OCI-LY3 (cell line): ENCODE measurements at regions not wholly inside any gene's neighbourhood (a gene's known extent, or its start where the extent isn't known, plus 50 kb on each side); places are given as distances from the start of the nearest gene placed in this dataset.

ENCODE experiments used
- H2AFZ ChIP-seq: fragments of 200-600, 300-600 bp; shearing (Covaris generic); 2 replicates; pipeline ENCODE4 v1.6.0; 2014; ENCODE audit warnings: antibody characterized with exemption, low read depth, low read length
- H3K27ac ChIP-seq: fragments of 200-600, 300-600 bp; sonication (generic); 2 replicates; pipeline ENCODE4 v1.5.1; 2014; ENCODE audit warnings: mild to moderate bottlenecking, low read length, moderate library complexity, mixed read lengths
- H3K27me3 ChIP-seq: fragments of 200-600, 300-600 bp; sonication (generic); 2 replicates; pipeline ENCODE4 v1.6.1; 2014; ENCODE audit warnings: low read depth, low read length, mixed read lengths
- H3K36me3 ChIP-seq: fragments of 200-600, 300-600 bp; sonication (generic); replicated peaks from 2 replicates; pipeline ENCODE3; 2014; ENCODE audit warnings: low read depth, low read length, mixed read lengths
- H3K4me1 ChIP-seq: fragments of 300-600, 200-600 bp; sonication (generic); 2 replicates; pipeline ENCODE4 v1.6.1; 2014; ENCODE audit warnings: low read length, mixed read lengths
- H3K4me2 ChIP-seq: fragments of 200-600, 300-600 bp; sonication (generic); 2 replicates; pipeline ENCODE4 v1.6.1; 2014; ENCODE audit warnings: low read length, mixed read lengths
- H3K4me3 ChIP-seq: fragments of 300-600, 200-600 bp; sonication (generic); 2 replicates; pipeline ENCODE4 v1.5.1; 2014; ENCODE audit warnings: antibody characterized with exemption, mild to moderate bottlenecking, low read length, moderate library complexity
- H3K79me2 ChIP-seq: fragments of 300-600, 200-600 bp; shearing (Covaris generic); 2 replicates; pipeline ENCODE4 v1.6.1; 2014; ENCODE audit warnings: mild to moderate bottlenecking, low read length, mixed read lengths
- H3K9ac ChIP-seq: fragments of 300-600, 200-600 bp; shearing (Covaris generic); 2 replicates; pipeline ENCODE4 v1.6.0; 2014; ENCODE audit warnings: mild to moderate bottlenecking, low read length, moderate library complexity
- H3K9me3 ChIP-seq: fragments of 200-600, 300-600 bp; shearing (Covaris generic); 2 replicates; pipeline ENCODE4 v1.6.1; 2014; ENCODE audit warnings: low read length, mixed read lengths; ENCODE audit not compliant: insufficient read depth
- H4K20me1 ChIP-seq: fragments of 200-600, 300-600 bp; sonication (generic); 2 replicates; pipeline ENCODE4 v1.6.1; 2016; ENCODE audit warnings: low read length, mixed read lengths; ENCODE audit not compliant: insufficient read depth
- EZH2phosphoT487 ChIP-seq: fragments of 200-600 bp; shearing (Covaris generic); IDR thresholded peaks from 2 replicates; pipeline ENCODE4 v1.6.1; 2018; ENCODE audit warnings: antibody characterized with exemption, mixed run types, low read depth
- TF ChIP-seq, protein P1 (sequence below): fragments of 200-600, 300-600 bp; sonication (generic); IDR thresholded peaks from 2 replicates; pipeline ENCODE4 v1.5.1; 2014; ENCODE audit warnings: antibody characterized with exemption, low read length, low read depth

DNA sequence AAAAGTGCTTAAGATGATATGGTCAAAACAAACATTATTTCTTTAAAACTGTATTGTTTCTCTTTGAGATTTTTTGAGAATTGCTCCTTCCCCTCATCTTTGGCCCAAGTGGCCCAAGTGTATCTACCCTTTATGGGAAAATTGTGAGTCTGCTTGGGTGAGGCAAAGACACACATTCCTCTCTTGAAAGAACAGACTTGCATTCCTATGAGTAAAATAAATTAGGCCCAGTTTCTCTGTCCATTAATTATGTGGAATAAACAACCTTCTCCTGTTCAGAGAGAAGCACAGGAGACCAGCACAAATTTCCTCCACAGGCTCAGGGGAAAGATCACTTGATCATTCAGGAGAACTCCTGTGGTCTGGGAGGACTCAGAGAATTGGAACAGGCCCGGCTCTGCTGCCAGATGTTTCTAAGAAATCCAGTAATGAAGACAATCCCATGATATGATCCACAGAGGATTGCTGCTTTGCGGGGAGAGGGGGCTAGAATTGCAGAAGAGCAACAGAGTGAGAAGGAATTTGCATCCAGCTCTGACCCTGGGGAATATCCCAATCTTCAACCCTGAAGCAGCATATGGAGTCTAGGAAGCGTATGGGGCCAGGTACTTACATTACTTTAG lies 53.8 kb upstream of the BOC start:
- Histone ChIP-seq H3K79me2 (no peaks in the 10 kb centered on the region), H2AFZ (no peak overlapping the region), H3K9ac (no peak overlapping the region), H3K9me3 (no peaks in the 10 kb centered on the region), H3K27ac (no peak overlapping the region), H3K36me3 (no peaks in the 10 kb centered on the region), H3K4me3 (no peak overlapping the region), H3K4me2 (no peak overlapping the region), H4K20me1 (no peaks in the 10 kb centered on the region), H3K4me1 (peaks cover 12% of the 10 kb centered on the region), H3K27me3 (0 out of 2 replicates have a peak, but pooled peaks cover 4% of the 10 kb centered on the region)
- TF ChIP-seq EZH2phosphoT487: no peak
- TF ChIP-seq, protein P1, sequence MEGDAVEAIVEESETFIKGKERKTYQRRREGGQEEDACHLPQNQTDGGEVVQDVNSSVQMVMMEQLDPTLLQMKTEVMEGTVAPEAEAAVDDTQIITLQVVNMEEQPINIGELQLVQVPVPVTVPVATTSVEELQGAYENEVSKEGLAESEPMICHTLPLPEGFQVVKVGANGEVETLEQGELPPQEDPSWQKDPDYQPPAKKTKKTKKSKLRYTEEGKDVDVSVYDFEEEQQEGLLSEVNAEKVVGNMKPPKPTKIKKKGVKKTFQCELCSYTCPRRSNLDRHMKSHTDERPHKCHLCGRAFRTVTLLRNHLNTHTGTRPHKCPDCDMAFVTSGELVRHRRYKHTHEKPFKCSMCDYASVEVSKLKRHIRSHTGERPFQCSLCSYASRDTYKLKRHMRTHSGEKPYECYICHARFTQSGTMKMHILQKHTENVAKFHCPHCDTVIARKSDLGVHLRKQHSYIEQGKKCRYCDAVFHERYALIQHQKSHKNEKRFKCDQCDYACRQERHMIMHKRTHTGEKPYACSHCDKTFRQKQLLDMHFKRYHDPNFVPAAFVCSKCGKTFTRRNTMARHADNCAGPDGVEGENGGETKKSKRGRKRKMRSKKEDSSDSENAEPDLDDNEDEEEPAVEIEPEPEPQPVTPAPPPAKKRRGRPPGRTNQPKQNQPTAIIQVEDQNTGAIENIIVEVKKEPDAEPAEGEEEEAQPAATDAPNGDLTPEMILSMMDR: no peak

DNA sequence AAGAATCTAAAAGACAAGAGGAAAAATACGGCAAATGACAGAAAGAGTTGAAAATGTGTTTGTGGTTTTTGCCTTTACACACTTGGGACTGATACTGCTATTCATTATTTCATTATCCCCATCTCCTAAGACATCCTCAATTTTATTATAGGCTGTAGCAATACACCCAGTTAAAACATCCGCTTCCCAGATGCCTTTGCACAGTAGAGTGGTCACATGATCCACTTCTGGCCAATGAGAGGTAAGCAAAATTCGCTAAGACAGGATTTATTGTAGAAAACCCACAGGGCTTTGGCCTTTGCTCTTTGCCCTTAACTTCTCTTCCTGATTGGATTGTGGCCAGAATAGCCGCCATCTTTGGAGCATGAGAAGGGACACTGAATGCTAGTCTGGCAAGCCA lies 53.2 kb upstream of the BOC start:
- H3K36me3 ChIP-seq: no peaks in the 10 kb centered on the region
- H3K4me3 ChIP-seq: no peak overlapping the region
- no peak overlapping the region for H3K9ac ChIP-seq
- no peaks in the 10 kb centered on the region for H4K20me1 ChIP-seq
- H3K4me1 ChIP-seq: peaks cover 11% of the 10 kb centered on the region
- H3K27ac ChIP-seq: no peak overlapping the region
- H3K79me2 ChIP-seq: no peaks in the 10 kb centered on the region
- no peaks in the 10 kb centered on the region for H3K9me3 ChIP-seq
- H2AFZ ChIP-seq: no peak overlapping the region
- TF ChIP-seq, protein P1: no peak
- TF ChIP-seq EZH2phosphoT487: no peak
- 0 out of 2 replicates have a peak, but pooled peaks cover 4% of the 10 kb centered on the region for H3K27me3 ChIP-seq
- no peak overlapping the region for H3K4me2 ChIP-seq
